ENCODE measurements at regions not wholly inside any gene's neighbourhood (a gene's known extent, or its start where the extent isn't known, plus 50 kb on each side); places are given as distances from the start of the nearest gene placed in this dataset.

- Histone ChIP-seq H3K4me3 (no peak overlapping the region), H3K36me3 (no peaks in the 10 kb centered on the region), H3K4me1 (no peaks in the 10 kb centered on the region), H3K27ac (no peak overlapping the region), H3K27me3 (peaks cover 3% of the 10 kb centered on the region), H3K9me3 (no peaks in the 10 kb centered on the region)
- TF ChIP-seq EP300 (IDR thresholded peaks at IDR 0.05) = no peak
- TF ChIP-seq CTCF (IDR thresholded peaks at IDR 0.05) = no peak
- TF ChIP-seq POLR2AphosphoS5 (IDR thresholded peaks at IDR 0.05) = no peak
- TF ChIP-seq POLR2A (IDR thresholded peaks at IDR 0.05) = no peak
- WGBS = 96% methylated on average over 3 of the region's 3 CpGs
- no peak for DNase-seq (ENCODE audit: low spot score in 2 of 2)
These were observed 133.3 kb downstream of the RAMP3 start for GRCh38 chr7:45290880-45291279.

GRCh38 chr7:45292481-45292880 is 134.9 kb downstream of the RAMP3 start:
- no peaks in the 10 kb centered on the region for H3K9me3 ChIP-seq
- no peaks in the 10 kb centered on the region for H3K4me1 ChIP-seq
- TF ChIP-seq CTCF (IDR thresholded peaks at IDR 0.05) (no peak), POLR2AphosphoS5 (IDR thresholded peaks at IDR 0.05) (no peak), EP300 (IDR thresholded peaks at IDR 0.05) (no peak), POLR2A (IDR thresholded peaks at IDR 0.05) (no peak)
- DNase-seq (ENCODE audit: low spot score in 2 of 2) = no peak
- no peaks in the 10 kb centered on the region for H3K36me3 ChIP-seq
- H3K4me3 ChIP-seq = no peak overlapping the region
- H3K27me3 ChIP-seq = peaks cover 8% of the 10 kb centered on the region
- 79% methylated on average over 4 of the region's 4 CpGs for WGBS
- no peak overlapping the region for H3K27ac ChIP-seq

- Histone ChIP-seq H3K27ac (no peak overlapping the region), H3K36me3 (no peaks in the 10 kb centered on the region), H3K27me3 (peaks cover 8% of the 10 kb centered on the region), H3K4me1 (no peaks in the 10 kb centered on the region), H3K9me3 (no peaks in the 10 kb centered on the region), H3K4me3 (no peak overlapping the region)
- WGBS = 84% methylated on average over 5 of the region's 5 CpGs
- no peak for DNase-seq (ENCODE audit: low spot score in 2 of 2)
- TF ChIP-seq POLR2A (IDR thresholded peaks at IDR 0.05) (no peak), CTCF (IDR thresholded peaks at IDR 0.05) (no peak), POLR2AphosphoS5 (IDR thresholded peaks at IDR 0.05) (no peak), EP300 (IDR thresholded peaks at IDR 0.05) (no peak)
These were observed 135.8 kb downstream of the RAMP3 start for GRCh38 chr7:45293295-45293942.

GRCh38 chr7:45294559-45294958 is 137.0 kb downstream of the RAMP3 start:
- no peaks in the 10 kb centered on the region for H3K36me3 ChIP-seq
- no peak overlapping the region for H3K27ac ChIP-seq
- 83% methylated on average over 4 of the region's 4 CpGs for WGBS
- TF ChIP-seq POLR2AphosphoS5 (IDR thresholded peaks at IDR 0.05) (no peak), POLR2A (IDR thresholded peaks at IDR 0.05) (no peak), CTCF (IDR thresholded peaks at IDR 0.05) (no peak)
- peaks cover 8% of the 10 kb centered on the region for H3K27me3 ChIP-seq
- no peaks in the 10 kb centered on the region for H3K9me3 ChIP-seq
- H3K4me1 ChIP-seq = no peaks in the 10 kb centered on the region
- no peak overlapping the region for H3K4me3 ChIP-seq
- no peak for DNase-seq (ENCODE audit: low spot score in 2 of 2)

- H3K9me3 ChIP-seq = no peaks in the 10 kb centered on the region
- H3K36me3 ChIP-seq = no peaks in the 10 kb centered on the region
- H3K4me1 ChIP-seq = no peaks in the 10 kb centered on the region
- no peak for TF ChIP-seq POLR2A (IDR thresholded peaks at IDR 0.05)
- no peak for TF ChIP-seq POLR2AphosphoS5 (IDR thresholded peaks at IDR 0.05)
- TF ChIP-seq CTCF (IDR thresholded peaks at IDR 0.05) = no peak
- no peak for TF ChIP-seq EP300 (IDR thresholded peaks at IDR 0.05)
- 62% methylated on average over 4 of the region's 4 CpGs for WGBS
- peaks cover 8% of the 10 kb centered on the region for H3K27me3 ChIP-seq
- DNase-seq (ENCODE audit: low spot score in 2 of 2) = no peak
- H3K27ac ChIP-seq = no peak overlapping the region
- H3K4me3 ChIP-seq = no peak overlapping the region
These were observed 137.6 kb downstream of the RAMP3 start for GRCh38 chr7:45295222-45295621.

Measured in suprapubic skin (tissue), 4 donors.